ENCODE measurements at regions not wholly inside any gene's neighbourhood (a gene's known extent, or its start where the extent isn't known, plus 50 kb on each side); places are given as distances from the start of the nearest gene placed in this dataset.

DNA sequence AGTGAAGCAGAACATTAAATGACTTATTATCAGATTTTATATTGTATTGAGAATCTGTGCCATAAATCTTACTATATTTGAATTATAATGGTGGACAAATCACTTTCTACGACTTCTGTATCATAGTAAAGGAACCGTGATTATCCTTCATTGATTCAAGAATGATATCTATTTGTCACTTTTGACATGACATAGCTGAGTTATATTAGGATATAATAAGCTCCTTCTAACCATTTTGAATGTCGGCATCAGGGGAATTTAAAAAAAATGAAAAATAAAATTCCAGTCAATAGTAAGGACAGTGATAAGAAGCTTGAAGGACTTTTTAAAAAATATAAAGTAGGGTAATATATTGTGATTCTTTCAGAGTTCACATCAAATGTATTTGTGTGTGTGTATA, 338.9 kb upstream of the ACO1 start:
- no peak overlapping the region for H3K4me3 ChIP-seq (ENCODE audit: low read depth, low read length)

DNA sequence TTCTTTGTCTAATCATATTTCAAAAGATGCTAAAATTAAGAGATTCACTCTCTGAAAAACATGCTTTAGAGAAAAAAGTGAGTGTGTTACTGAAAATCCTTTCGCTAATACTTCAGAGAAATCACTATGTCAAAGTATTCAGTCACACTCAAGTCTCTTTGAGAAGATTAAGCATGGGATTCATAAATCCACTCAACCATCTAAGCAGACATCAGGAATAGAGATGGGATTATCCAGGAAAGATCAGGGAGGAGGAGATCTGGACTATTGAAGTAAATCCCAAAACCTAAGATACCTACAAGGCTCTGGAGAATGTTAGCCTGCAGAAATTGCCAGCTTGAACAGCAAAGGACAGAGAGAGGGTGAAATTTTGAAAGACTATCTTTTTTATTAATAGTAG, 317.2 kb upstream of the ACO1 start:
- no peak for TF ChIP-seq CTCF (conservative IDR thresholded peaks at IDR 0.05; ENCODE audit: low read depth, low read length)
- DNase-seq (ENCODE audit: low read depth) = no peak
- H3K4me3 ChIP-seq (ENCODE audit: low read depth, low read length) = no peak overlapping the region

More for the DNA sequence above, 338.9 kb upstream of the ACO1 start:
- TF ChIP-seq CTCF (conservative IDR thresholded peaks at IDR 0.05; ENCODE audit: low read depth, low read length) = no peak
- DNase-seq (ENCODE audit: low read depth) = no peak

DNA sequence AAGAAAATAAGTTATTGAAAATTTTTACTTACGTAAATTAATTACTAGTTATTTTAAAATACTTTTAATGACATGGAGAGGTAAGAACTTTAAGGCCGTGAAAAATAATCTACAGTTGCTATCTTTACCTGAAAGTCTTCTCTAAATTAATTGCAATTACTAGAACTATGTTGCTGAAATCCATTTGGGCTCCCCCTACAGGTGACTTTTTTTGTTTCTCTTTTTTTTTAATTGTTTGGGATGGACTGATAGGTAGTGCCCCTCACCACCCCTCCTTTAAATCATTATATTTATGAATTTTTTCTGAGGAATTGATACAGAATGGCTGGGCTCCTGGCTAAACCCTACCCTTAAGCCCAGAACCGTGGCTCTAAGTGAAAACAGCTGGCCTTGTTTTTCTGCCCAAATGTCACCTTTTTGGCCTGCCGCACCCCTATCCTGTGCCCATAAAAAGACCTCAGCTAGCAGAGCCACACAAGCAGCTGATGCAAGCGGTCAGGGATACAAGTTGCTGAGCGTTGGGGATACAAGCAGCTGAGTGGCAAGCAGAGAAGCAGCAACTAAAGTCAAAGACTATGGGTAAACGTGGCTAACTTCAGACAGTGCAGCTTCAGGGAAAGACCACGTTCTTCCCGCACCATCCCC, 315.2 kb upstream of the ACO1 start:
- peak; percentile 19 for TF ChIP-seq CTCF (conservative IDR thresholded peaks at IDR 0.05; ENCODE audit: low read depth, low read length)
- H3K4me3 ChIP-seq (ENCODE audit: low read depth, low read length) = no peak overlapping the region
- DNase-seq (ENCODE audit: low read depth) = peak; percentile 1

DNA sequence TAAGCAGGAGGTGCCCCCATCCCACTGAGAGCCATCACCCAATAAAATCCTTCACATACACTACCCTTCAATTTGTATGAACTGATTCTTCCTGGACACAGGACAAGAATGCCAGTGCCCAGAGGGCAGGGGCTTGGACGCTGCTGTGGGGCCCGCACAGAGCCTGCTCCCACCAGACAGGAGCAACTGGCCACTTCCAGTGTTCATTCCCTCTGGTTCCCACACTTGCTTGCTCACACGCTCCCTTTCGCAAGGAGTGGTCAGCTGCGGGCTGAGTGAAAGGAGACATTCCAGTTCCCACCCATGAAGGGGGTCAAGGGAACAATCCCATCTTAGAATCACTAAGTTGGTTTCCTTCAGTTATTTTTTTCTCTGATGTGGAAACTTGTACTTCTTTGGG, 314.5 kb upstream of the ACO1 start:
- DNase-seq (ENCODE audit: low read depth) = no peak
- TF ChIP-seq CTCF (conservative IDR thresholded peaks at IDR 0.05; ENCODE audit: low read depth, low read length) = no peak

GRCh38 chr9:32072570-32072969, 311.9 kb upstream of the ACO1 start:
- no peak for DNase-seq (ENCODE audit: low read depth)
- TF ChIP-seq CTCF (conservative IDR thresholded peaks at IDR 0.05; ENCODE audit: low read depth, low read length) = no peak
- H3K4me3 ChIP-seq (ENCODE audit: low read depth, low read length) = no peak overlapping the region

More for the DNA sequence above, 314.5 kb upstream of the ACO1 start:
- H3K4me3 ChIP-seq (ENCODE audit: low read depth, low read length) = no peak overlapping the region

- no peak for TF ChIP-seq CTCF (conservative IDR thresholded peaks at IDR 0.05; ENCODE audit: low read depth, low read length)
- no peak overlapping the region for H3K4me3 ChIP-seq (ENCODE audit: low read depth, low read length)
- DNase-seq (ENCODE audit: low read depth) = no peak
Observed at GRCh38 chr9:32092031-32092430, 292.4 kb upstream of the ACO1 start.

GRCh38 chr9:32117291-32117690, 267.2 kb upstream of the ACO1 start:
- no peak for TF ChIP-seq CTCF (conservative IDR thresholded peaks at IDR 0.05; ENCODE audit: low read depth, low read length)
- no peak for DNase-seq (ENCODE audit: low read depth)
- no peak overlapping the region for H3K4me3 ChIP-seq (ENCODE audit: low read depth, low read length)

All from choroid plexus epithelial cell (primary cell).